GM23338 (cell line): ENCODE measurements at regions not wholly inside any gene's neighbourhood (a gene's known extent, or its start where the extent isn't known, plus 50 kb on each side); places are given as distances from the start of the nearest gene placed in this dataset.

Experiments
- ATAC-seq: fragments of 200-7000 bp; cut with Tn5 transposase; 3 replicates; pipeline ENCODE4 v1.9.1; 2020
- DNase-seq: peaks from one replicate; pipeline ENCODE4 v3.0.0-alpha.2; 2015; ENCODE audit warnings: low spot score
- H2AFZ ChIP-seq: fragments of 200-600 bp; sonication (generic); 2 replicates; pipeline ENCODE4 v1.8.0; 2016; ENCODE audit warnings: antibody characterized with exemption, mild to moderate bottlenecking, moderate library complexity
- H3F3A ChIP-seq: fragments of 200-600 bp; sonication (generic); replicated peaks from 2 replicates; pipeline ENCODE4 v1.8.0; 2017; ENCODE audit warnings: antibody characterized with exemption, mixed run types, low read depth
- H3K27ac ChIP-seq: fragments of 200-600 bp; sonication (generic); 2 replicates; pipeline ENCODE4 v1.6.1; 2016; ENCODE audit warnings: low read depth
- H3K27me3 ChIP-seq: fragments of 200-600 bp; sonication (generic); 2 replicates; pipeline ENCODE4 v1.8.0; 2016; ENCODE audit warnings: mild to moderate bottlenecking, mixed run types, moderate library complexity; ENCODE audit not compliant: insufficient read depth
- H3K36me3 ChIP-seq: fragments of 200-600 bp; sonication (generic); 2 replicates; pipeline ENCODE4 v1.8.0; 2016; ENCODE audit warnings: mild to moderate bottlenecking; ENCODE audit not compliant: insufficient read depth
- H3K4me1 ChIP-seq: fragments of 200-600 bp; sonication (generic); 2 replicates; pipeline ENCODE4 v1.8.0; 2016; ENCODE audit warnings: mild to moderate bottlenecking, moderate library complexity; ENCODE audit not compliant: insufficient read depth
- H3K4me2 ChIP-seq: fragments of 200-600 bp; sonication (generic); 2 replicates; pipeline ENCODE4 v1.7.1; 2017; ENCODE audit warnings: mixed run types
- H3K4me3 ChIP-seq: fragments of 200-600 bp; sonication (generic); 2 replicates; pipeline ENCODE4 v1.6.1; 2016; ENCODE audit warnings: mixed run types
- H3K79me2 ChIP-seq: fragments of 200-600 bp; sonication (generic); replicated peaks from 2 replicates; pipeline ENCODE4 v1.8.0; 2017; ENCODE audit warnings: mild to moderate bottlenecking; ENCODE audit not compliant: insufficient read depth
- H3K9me2 ChIP-seq: fragments of 200-600 bp; sonication (generic); 2 replicates; pipeline ENCODE4 v1.8.0; 2017; ENCODE audit not compliant: insufficient read depth
- H4K20me1 ChIP-seq: fragments of 200-600 bp; sonication (generic); replicated peaks from 2 replicates; pipeline ENCODE4 v1.8.0; 2017; ENCODE audit warnings: mild to moderate bottlenecking; ENCODE audit not compliant: insufficient read depth
- H3K27ac Mint-ChIP-seq: 2 replicates; pipeline ENCODE4 v1.8.0; 2020; ENCODE audit warnings: inconsistent platforms, mild to moderate bottlenecking, moderate library complexity, mixed read lengths
- H3K27me3 Mint-ChIP-seq: 3 replicates; pipeline ENCODE4 v1.8.0; 2022; ENCODE audit warnings: low read depth, mild to moderate bottlenecking, moderate library complexity, mixed read lengths, inconsistent platforms; ENCODE audit not compliant: insufficient read depth, poor library complexity
- H3K36me3 Mint-ChIP-seq: 3 replicates; pipeline ENCODE4 v1.8.0; 2021; ENCODE audit warnings: low read depth, mild to moderate bottlenecking, inconsistent platforms, moderate library complexity, mixed read lengths
- H3K4me1 Mint-ChIP-seq: 3 replicates; pipeline ENCODE4 v1.8.0; 2020; ENCODE audit warnings: mild to moderate bottlenecking, inconsistent platforms, mixed read lengths
- H3K4me3 Mint-ChIP-seq: 3 replicates; pipeline ENCODE4 v1.8.0; 2021; ENCODE audit warnings: moderate library complexity, mild to moderate bottlenecking, inconsistent platforms, mixed read lengths
- H3K9me3 Mint-ChIP-seq: 3 replicates; pipeline ENCODE4 v1.8.0; 2020; ENCODE audit warnings: moderate library complexity, mild to moderate bottlenecking, inconsistent platforms, mixed read lengths
- CTCF ChIP-seq, 2 experiments: fragments of 200-600 bp in 1 of 2; sonication (generic) in 1 of 2; conservative IDR thresholded peaks; 2 replicates each; pipeline versions ENCODE4 v1.5.1 to v1.6.1; 2016 to 2017; ENCODE audit warnings: antibody characterized with exemption in 2 of 2, low read depth in 2 of 2, mild to moderate bottlenecking in 2 of 2, moderate library complexity in 1 of 2
- EZH2 ChIP-seq: fragments of 200-600 bp; sonication (generic); IDR thresholded peaks from one replicate; pipeline ENCODE4 v1.8.0; 2017; ENCODE audit warnings: antibody characterized with exemption, mild to moderate bottlenecking, low read depth; ENCODE audit not compliant: unreplicated experiment
- EZH2phosphoT487 ChIP-seq: fragments of 200-600 bp; sonication (generic); IDR thresholded peaks from one replicate; pipeline ENCODE4 v1.8.1; 2018; ENCODE audit warnings: antibody characterized with exemption; ENCODE audit not compliant: unreplicated experiment
- NANOG ChIP-seq: IDR thresholded peaks from 2 replicates; pipeline ENCODE4 v1.6.1; 2016; ENCODE audit warnings: antibody characterized with exemption, borderline replicate concordance
- REST ChIP-seq: IDR thresholded peaks from one replicate; pipeline ENCODE4 v1.6.1; 2018; ENCODE audit warnings: antibody characterized with exemption; ENCODE audit not compliant: unreplicated experiment
- STAT1 ChIP-seq: IDR thresholded peaks from one replicate; pipeline ENCODE4 v1.6.1; 2016; ENCODE audit warnings: antibody characterized with exemption; ENCODE audit not compliant: unreplicated experiment
- ZNF114 ChIP-seq: fragments of 250-450 bp; sonication (Bioruptor Pico); IDR thresholded peaks from 2 replicates; pipeline ENCODE4 v1.5.0; 2020; ENCODE audit warnings: mild to moderate bottlenecking, moderate library complexity
- ZNF462 ChIP-seq: fragments of 250-450 bp; sonication (Bioruptor Pico); IDR thresholded peaks from 2 replicates; pipeline ENCODE4 v1.5.0; 2020; ENCODE audit warnings: mild to moderate bottlenecking, moderate library complexity

GRCh38 chr15:39016706-39017105 lies 452.1 kb upstream of the RASGRP1 start (continued):
- TF ChIP-seq ZNF462 (CRISPR knock-in tag) (no peak), REST (no peak), STAT1 (no peak)

- Mint-ChIP-seq H3K9me3 (peaks cover 5% of the 10 kb centered on the region; the same call in 2 of the 3 replicates), H3K27me3 (no peaks in the 10 kb centered on the region), H3K4me1 (peaks cover 12% of the 10 kb centered on the region), H3K27ac (no peak overlapping the region), H3K36me3 (peaks cover 5% of the 10 kb centered on the region; the same call in 1 of the 3 replicates), H3K4me3 (no peak overlapping the region)
- no peaks in the 10 kb centered on the region for H3K27me3 ChIP-seq
- TF ChIP-seq EZH2: no peak
- TF ChIP-seq EZH2phosphoT487: no peak
- TF ChIP-seq CTCF (conservative IDR thresholded peaks at IDR 0.05; ENCODE audit: low read depth in 2 of 2): no peak
- TF ChIP-seq ZNF114 (CRISPR knock-in tag): no peak
- no peak for TF ChIP-seq NANOG
- no peaks in the 10 kb centered on the region for H3F3A ChIP-seq
- H3K27ac ChIP-seq: no peak overlapping the region
- no peaks in the 10 kb centered on the region for H4K20me1 ChIP-seq
- no peaks in the 10 kb centered on the region for H3K79me2 ChIP-seq
- no peak for DNase-seq
- no peak overlapping the region for H3K4me3 ChIP-seq
- H3K36me3 ChIP-seq: no peaks in the 10 kb centered on the region
- peaks cover 4% of the 10 kb centered on the region for H3K4me1 ChIP-seq
- peaks cover 12% of the 10 kb centered on the region for H3K9me2 ChIP-seq
- peak overlapping the region; percentile 12; the same call in 1 of the 2 replicates for H2AFZ ChIP-seq
- ATAC-seq: no peak
- H3K4me2 ChIP-seq: no peak overlapping the region
These were observed 454.4 kb upstream of the RASGRP1 start for GRCh38 chr15:39018966-39019365.
